Mammary epithelial cell (primary cell): ENCODE measurements at regions not wholly inside any gene's neighbourhood (a gene's known extent, or its start where the extent isn't known, plus 50 kb on each side); places are given as distances from the start of the nearest gene placed in this dataset.

ENCODE experiments used
- EZH2 ChIP-seq: IDR thresholded peaks from 2 replicates; pipeline ENCODE4 v1.6.1; 2012; ENCODE audit warnings: low read length, inconsistent platforms, borderline replicate concordance
- TF ChIP-seq, protein P1 (sequence below), 2 donors: IDR thresholded peaks in 1 of 2; conservative IDR thresholded peaks in 1 of 2; 2 replicates each; pipeline ENCODE4 v1.5.1; 2011 to 2012; ENCODE audit warnings: inconsistent platforms in 2 of 2, low read length in 2 of 2, mild to moderate bottlenecking in 2 of 2, control low read depth in 1 of 2, low read depth in 1 of 2; ENCODE audit not compliant: insufficient read depth in 1 of 2; ENCODE audit errors: extremely low read depth in 1 of 2

DNA sequence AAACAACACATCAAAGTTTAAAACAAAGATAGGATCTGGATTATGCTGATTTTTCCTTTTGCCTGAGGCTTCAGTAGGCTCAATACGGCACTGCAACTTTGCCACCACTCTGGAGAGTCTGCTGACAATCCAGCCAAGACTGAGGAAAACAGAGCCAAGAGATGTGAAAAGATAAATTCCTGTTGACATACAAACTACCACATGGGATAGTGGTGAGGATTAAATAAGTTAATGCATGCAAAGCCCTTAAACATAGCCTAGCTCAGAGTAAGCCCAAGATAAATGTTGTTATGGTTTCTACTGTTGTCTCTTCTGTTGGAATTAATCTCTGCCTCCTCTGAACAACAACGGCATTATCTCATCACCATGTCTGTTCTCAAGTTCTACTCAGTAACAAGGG lies 245.9 kb upstream of the LMCD1 start:
- TF ChIP-seq, protein P1, sequence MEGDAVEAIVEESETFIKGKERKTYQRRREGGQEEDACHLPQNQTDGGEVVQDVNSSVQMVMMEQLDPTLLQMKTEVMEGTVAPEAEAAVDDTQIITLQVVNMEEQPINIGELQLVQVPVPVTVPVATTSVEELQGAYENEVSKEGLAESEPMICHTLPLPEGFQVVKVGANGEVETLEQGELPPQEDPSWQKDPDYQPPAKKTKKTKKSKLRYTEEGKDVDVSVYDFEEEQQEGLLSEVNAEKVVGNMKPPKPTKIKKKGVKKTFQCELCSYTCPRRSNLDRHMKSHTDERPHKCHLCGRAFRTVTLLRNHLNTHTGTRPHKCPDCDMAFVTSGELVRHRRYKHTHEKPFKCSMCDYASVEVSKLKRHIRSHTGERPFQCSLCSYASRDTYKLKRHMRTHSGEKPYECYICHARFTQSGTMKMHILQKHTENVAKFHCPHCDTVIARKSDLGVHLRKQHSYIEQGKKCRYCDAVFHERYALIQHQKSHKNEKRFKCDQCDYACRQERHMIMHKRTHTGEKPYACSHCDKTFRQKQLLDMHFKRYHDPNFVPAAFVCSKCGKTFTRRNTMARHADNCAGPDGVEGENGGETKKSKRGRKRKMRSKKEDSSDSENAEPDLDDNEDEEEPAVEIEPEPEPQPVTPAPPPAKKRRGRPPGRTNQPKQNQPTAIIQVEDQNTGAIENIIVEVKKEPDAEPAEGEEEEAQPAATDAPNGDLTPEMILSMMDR (conservative IDR thresholded peaks at IDR 0.05 in 1 of 2, IDR thresholded peaks at IDR 0.05 in 1 of 2; ENCODE audit: extremely low read depth in 1 of 2, insufficient read depth in 1 of 2, low read depth in 1 of 2, low read length in 2 of 2): no peak
- no peak for TF ChIP-seq EZH2
